IMR-90 (cell line): ENCODE measurements at regions not wholly inside any gene's neighbourhood (a gene's known extent, or its start where the extent isn't known, plus 50 kb on each side); places are given as distances from the start of the nearest gene placed in this dataset.

Experiments
- ATAC-seq: fragments of 200-7000 bp; cut with Tn5 transposase; 2 replicates; pipeline ENCODE4 v1.9.1; 2020; ENCODE audit warnings: low read depth, mild to moderate bottlenecking, moderate library complexity
- BruUV-seq: library from RNA; stranded (reverse); fragments of 400-500 nt; replicated peaks from 2 replicates; lab custom pipeline; 2021; lab: Mats Ljungman, UMichigan
- CTCF ChIA-PET: fragments of 300-600 bp; formaldehyde crosslinking; extraction: SDS; loops from one replicate; lab custom pipeline; 2021; ENCODE audit warnings: antibody characterized with exemption; lab: Yijun Ruan, JAX
- POLR2A ChIA-PET: fragments of 300-600 bp; sonication (Branson Sonifier 250); formaldehyde crosslinking; loops from one replicate; lab custom pipeline; 2022; ENCODE audit warnings: antibody characterized with exemption; ENCODE audit not compliant: unreplicated experiment; lab: Charles Lee
- DNase-seq: peaks from one replicate; pipeline ENCODE4 v3.0.0; 2013
- H2AFZ ChIP-seq: replicated peaks from 2 replicates; pipeline ENCODE3; 2013; ENCODE audit warnings: low read length, mild to moderate bottlenecking; ENCODE audit not compliant: poor library complexity
- H2AK5ac ChIP-seq: 2 replicates; pipeline ENCODE4 v1.6.1; 2013; ENCODE audit warnings: low read depth, low read length, inconsistent platforms
- H2AK9ac ChIP-seq: replicated peaks from 2 replicates; pipeline ENCODE3; 2013; ENCODE audit warnings: mild to moderate bottlenecking, low read depth, low read length, moderate library complexity; ENCODE audit not compliant: poor library complexity
- H2BK120ac ChIP-seq: 2 replicates; pipeline ENCODE4 v1.6.1; 2013; ENCODE audit warnings: low read depth, low read length, inconsistent platforms
- H2BK15ac ChIP-seq: 3 replicates; pipeline ENCODE4 v1.6.1; 2013; ENCODE audit warnings: low read depth, low read length, inconsistent platforms
- H2BK20ac ChIP-seq: 2 replicates; pipeline ENCODE4 v1.6.1; 2013; ENCODE audit warnings: low read depth, mild to moderate bottlenecking, inconsistent platforms, low read length, moderate library complexity
- H2BK5ac ChIP-seq: 2 replicates; pipeline ENCODE4 v1.6.1; 2013; ENCODE audit warnings: mild to moderate bottlenecking, low read depth, low read length, inconsistent platforms; ENCODE audit not compliant: poor library complexity, severe bottlenecking
- H3K14ac ChIP-seq: replicated peaks from 2 replicates; pipeline ENCODE4 v1.6.1; 2013; ENCODE audit warnings: low read depth, low read length, inconsistent platforms
- H3K18ac ChIP-seq: 2 replicates; pipeline ENCODE4 v1.6.1; 2013; ENCODE audit warnings: low read depth, low read length, control low read depth
- H3K23ac ChIP-seq: 2 replicates; pipeline ENCODE4 v1.6.1; 2013; ENCODE audit warnings: low read depth, low read length, inconsistent platforms
- H3K27ac ChIP-seq: 2 replicates; pipeline ENCODE4 v1.5.1; 2013; ENCODE audit warnings: mild to moderate bottlenecking, control low read depth, low read length; ENCODE audit not compliant: insufficient read depth
- H3K27me3 ChIP-seq: 2 replicates; pipeline ENCODE4 v1.6.1; 2013; ENCODE audit warnings: low read length; ENCODE audit not compliant: control insufficient read depth, insufficient read depth
- H3K36me3 ChIP-seq: 2 replicates; pipeline ENCODE4 v1.6.1; 2013; ENCODE audit warnings: low read length, mixed read lengths; ENCODE audit not compliant: control insufficient read depth, insufficient read depth
- H3K4ac ChIP-seq: 2 replicates; pipeline ENCODE4 v1.6.1; 2013; ENCODE audit warnings: low read depth, low read length, inconsistent platforms
- H3K4me1 ChIP-seq: 2 replicates; pipeline ENCODE4 v1.6.1; 2013; ENCODE audit warnings: low read length, mixed read lengths; ENCODE audit not compliant: control insufficient read depth, insufficient read depth
- H3K4me2 ChIP-seq: 2 replicates; pipeline ENCODE4 v1.6.1; 2013; ENCODE audit warnings: low read depth, mild to moderate bottlenecking, control low read depth, low read length, moderate library complexity
- H3K4me3 ChIP-seq: 2 replicates; pipeline ENCODE4 v1.5.1; 2013; ENCODE audit warnings: low read depth, mild to moderate bottlenecking, control low read depth, low read length, moderate library complexity; ENCODE audit not compliant: insufficient read depth
- H3K56ac ChIP-seq: 2 replicates; pipeline ENCODE4 v1.6.1; 2013; ENCODE audit warnings: low read length, inconsistent platforms; ENCODE audit not compliant: insufficient read depth; ENCODE audit errors: extremely low read depth
- H3K79me1 ChIP-seq, 2 experiments: 2 replicates each; pipeline ENCODE4 v1.6.1; 2013; ENCODE audit warnings: low read length in 2 of 2, inconsistent platforms in 1 of 2, low read depth in 1 of 2
- H3K9ac ChIP-seq: 2 replicates; pipeline ENCODE4 v1.6.1; 2013; ENCODE audit warnings: low read depth, low read length, control low read depth
- H3K9me1 ChIP-seq: 2 replicates; pipeline ENCODE4 v1.6.1; 2013; ENCODE audit warnings: low read length, inconsistent platforms; ENCODE audit not compliant: insufficient read depth
- H3K9me3 ChIP-seq: 2 replicates; pipeline ENCODE4 v1.6.1; 2013; ENCODE audit warnings: low read length; ENCODE audit not compliant: control insufficient read depth, insufficient read depth
- H4K20me1 ChIP-seq: 2 replicates; pipeline ENCODE4 v1.6.1; 2013; ENCODE audit warnings: low read length, inconsistent platforms; ENCODE audit not compliant: insufficient read depth
- H4K5ac ChIP-seq: 2 replicates; pipeline ENCODE4 v1.6.1; 2013; ENCODE audit warnings: mild to moderate bottlenecking, low read depth, low read length, control low read depth
- H4K8ac ChIP-seq, 2 experiments: 2 replicates each; pipeline ENCODE4 v1.6.1; 2013; ENCODE audit warnings: low read depth in 2 of 2, low read length in 2 of 2, control low read depth in 1 of 2, inconsistent platforms in 1 of 2
- H4K91ac ChIP-seq: 2 replicates; pipeline ENCODE4 v1.6.1; 2013; ENCODE audit warnings: low read depth, low read length, inconsistent platforms; ENCODE audit not compliant: insufficient read depth
- CHD1 ChIP-seq: IDR thresholded peaks from 2 replicates; pipeline ENCODE4 v1.6.1; 2012; ENCODE audit warnings: low read depth, low read length, improper control_type of control experiment
- ELK1 ChIP-seq: fragments of 150-350 bp; IDR thresholded peaks from 2 replicates; pipeline ENCODE4 v1.6.1; 2016; ENCODE audit warnings: low read depth, mild to moderate bottlenecking, low read length, moderate library complexity, borderline replicate concordance
- MAZ ChIP-seq: IDR thresholded peaks from 2 replicates; pipeline ENCODE4 v1.6.1; 2012; ENCODE audit warnings: low read depth, mild to moderate bottlenecking, low read length, improper control_type of control experiment, moderate library complexity, borderline replicate concordance
- MXI1 ChIP-seq: IDR thresholded peaks from 2 replicates; pipeline ENCODE4 v1.6.1; 2012; ENCODE audit warnings: low read depth, mild to moderate bottlenecking, low read length, moderate library complexity, borderline replicate concordance
- RAD21 ChIP-seq: IDR thresholded peaks from 2 replicates; pipeline ENCODE4 v1.6.1; 2012; ENCODE audit warnings: low read length, improper control_type of control experiment
- SMC3 ChIP-seq: fragments of 150-350 bp; IDR thresholded peaks from 2 replicates; pipeline ENCODE4 v1.6.1; 2016; ENCODE audit warnings: low read depth, mild to moderate bottlenecking, antibody characterized with exemption, low read length, moderate library complexity
- WGBS, 2 experiments: methylation state at CpG; one replicate each; pipeline versions ENCODE4 v1.1.5 to v1.1.7; 2013; ENCODE audit warnings: missing lambda C conversion rate in 2 of 2; ENCODE audit not compliant: insufficient read length in 1 of 2; ENCODE audit errors: extremely low coverage in 2 of 2; 5-methylcytosine and 5-hydroxymethylcytosine counted together
- dilution Hi-C: fragments of 300-500 bp; cut with HindIII; formaldehyde crosslinking; loops from one replicate; pipeline ENCODE4 v1.14.3; 2018; ENCODE audit warnings: low sequenced_read_pairs; ENCODE audit not compliant: unreplicated experiment
- in situ Hi-C: fragments of 300-500 bp; cut with MboI; formaldehyde crosslinking; loops from 3 replicates; pipeline ENCODE4 v1.14.3; 2019; ENCODE audit warnings: low sequenced_read_pairs, inconsistent platforms, mixed read lengths
- intact Hi-C: fragments of 100-400 bp; cut with micrococcal nuclease; formaldehyde crosslinking; loops from 2 replicates; pipeline ENCODE4 v1.10.0; 2022
- TF ChIP-seq, protein P1 (sequence below): conservative IDR thresholded peaks from 2 replicates; pipeline ENCODE4 v1.5.1; 2012; ENCODE audit warnings: mild to moderate bottlenecking, low read depth, low read length, improper control_type of control experiment
- TF ChIP-seq, protein P2 (sequence below): fragments of 150-350 bp; IDR thresholded peaks from 2 replicates; pipeline ENCODE4 v1.6.1; 2017; ENCODE audit warnings: mild to moderate bottlenecking, antibody characterized with exemption, low read length, low read depth

DNA sequence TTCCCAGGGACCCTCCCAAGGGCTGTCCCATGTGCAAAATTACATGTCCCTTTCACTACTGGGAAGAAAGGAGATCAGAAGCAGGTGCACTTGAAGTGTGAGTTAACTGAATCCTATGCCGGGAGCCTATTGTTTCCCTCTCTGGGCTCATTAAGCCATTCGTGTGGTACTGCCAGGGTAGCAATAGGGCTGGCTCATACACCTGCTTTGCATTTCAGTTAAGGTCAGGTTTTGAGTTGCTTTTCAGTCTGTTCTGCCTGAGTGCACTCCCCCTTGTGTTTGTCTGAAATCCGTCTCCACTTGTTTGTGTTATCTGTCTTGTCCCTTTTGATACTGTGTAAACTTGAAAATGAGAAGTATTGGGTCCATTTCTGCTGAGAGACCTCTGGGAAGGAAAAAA lies 1232.6 kb upstream of the NRXN1 start:
- H3K9me1 ChIP-seq = no peaks in the 10 kb centered on the region
- no peak overlapping the region for H2BK5ac ChIP-seq
- H3K4me2 ChIP-seq = no peak overlapping the region
- H3K4me1 ChIP-seq = peaks cover 2% of the 10 kb centered on the region; the same call in 1 of the 2 replicates
- no peak overlapping the region; the same call in 1 of the 2 replicates for H4K5ac ChIP-seq
- H3K14ac ChIP-seq = no peak overlapping the region; the same call in 1 of the 2 replicates
- H2BK20ac ChIP-seq = no peak overlapping the region
- H2BK120ac ChIP-seq = no peak overlapping the region
- H3K18ac ChIP-seq = no peak overlapping the region
- intact Hi-C loops (no loop called here), dilution Hi-C loops (no loop called here), in situ Hi-C loops (no loop called here)
- no peak overlapping the region for H3K23ac ChIP-seq
- BruUV-seq = no TSS peak
- DNase-seq = no peak
- ChIA-PET POLR2A (no interaction called here), CTCF (no interaction called here)
- H3K9me3 ChIP-seq = no peaks in the 10 kb centered on the region
- 90% methylated on average over 2 of the region's 3 CpGs; no CpG with 5 or more reads in 1 of the 2 experiments for WGBS, 2 experiments
- no peak overlapping the region for H3K27ac ChIP-seq
- no peak for ATAC-seq
- no peaks in the 10 kb centered on the region for H3K27me3 ChIP-seq
- no peak overlapping the region for H3K56ac ChIP-seq
- H3K4ac ChIP-seq = no peak overlapping the region
- H4K8ac ChIP-seq = no peak overlapping the region
- no peak overlapping the region for H2AFZ ChIP-seq
- no peaks in the 10 kb centered on the region for H4K20me1 ChIP-seq
- H2AK5ac ChIP-seq = no peak overlapping the region
- H2AK9ac ChIP-seq = no peak overlapping the region
- no peak overlapping the region for H3K4me3 ChIP-seq
- no peak overlapping the region for H2BK15ac ChIP-seq
- H4K91ac ChIP-seq = no peak overlapping the region
- no peak overlapping the region for H3K9ac ChIP-seq
- TF ChIP-seq ELK1 = no peak
- TF ChIP-seq CHD1 = no peak
- no peak for TF ChIP-seq MAZ
- TF ChIP-seq SMC3 = no peak
- TF ChIP-seq MXI1 = no peak
- TF ChIP-seq, protein P1, sequence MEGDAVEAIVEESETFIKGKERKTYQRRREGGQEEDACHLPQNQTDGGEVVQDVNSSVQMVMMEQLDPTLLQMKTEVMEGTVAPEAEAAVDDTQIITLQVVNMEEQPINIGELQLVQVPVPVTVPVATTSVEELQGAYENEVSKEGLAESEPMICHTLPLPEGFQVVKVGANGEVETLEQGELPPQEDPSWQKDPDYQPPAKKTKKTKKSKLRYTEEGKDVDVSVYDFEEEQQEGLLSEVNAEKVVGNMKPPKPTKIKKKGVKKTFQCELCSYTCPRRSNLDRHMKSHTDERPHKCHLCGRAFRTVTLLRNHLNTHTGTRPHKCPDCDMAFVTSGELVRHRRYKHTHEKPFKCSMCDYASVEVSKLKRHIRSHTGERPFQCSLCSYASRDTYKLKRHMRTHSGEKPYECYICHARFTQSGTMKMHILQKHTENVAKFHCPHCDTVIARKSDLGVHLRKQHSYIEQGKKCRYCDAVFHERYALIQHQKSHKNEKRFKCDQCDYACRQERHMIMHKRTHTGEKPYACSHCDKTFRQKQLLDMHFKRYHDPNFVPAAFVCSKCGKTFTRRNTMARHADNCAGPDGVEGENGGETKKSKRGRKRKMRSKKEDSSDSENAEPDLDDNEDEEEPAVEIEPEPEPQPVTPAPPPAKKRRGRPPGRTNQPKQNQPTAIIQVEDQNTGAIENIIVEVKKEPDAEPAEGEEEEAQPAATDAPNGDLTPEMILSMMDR = no peak
- TF ChIP-seq, protein P2, sequence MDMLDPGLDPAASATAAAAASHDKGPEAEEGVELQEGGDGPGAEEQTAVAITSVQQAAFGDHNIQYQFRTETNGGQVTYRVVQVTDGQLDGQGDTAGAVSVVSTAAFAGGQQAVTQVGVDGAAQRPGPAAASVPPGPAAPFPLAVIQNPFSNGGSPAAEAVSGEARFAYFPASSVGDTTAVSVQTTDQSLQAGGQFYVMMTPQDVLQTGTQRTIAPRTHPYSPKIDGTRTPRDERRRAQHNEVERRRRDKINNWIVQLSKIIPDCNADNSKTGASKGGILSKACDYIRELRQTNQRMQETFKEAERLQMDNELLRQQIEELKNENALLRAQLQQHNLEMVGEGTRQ = no peak
- no peak for TF ChIP-seq RAD21
- no peaks in the 10 kb centered on the region for H3K79me1 ChIP-seq
- H3K36me3 ChIP-seq = no peaks in the 10 kb centered on the region
